Colonic mucosa (tissue), 4 donors: ENCODE measurements at regions not wholly inside any gene's neighbourhood (a gene's known extent, or its start where the extent isn't known, plus 50 kb on each side); places are given as distances from the start of the nearest gene placed in this dataset.

Source experiments
- DNase-seq: peaks from one replicate; pipeline ENCODE4 v3.0.0-alpha.2; 2020
- H3K27ac ChIP-seq: fragments of 200-600 bp; one replicate; pipeline ENCODE4 v1.8.0; 2021
- H3K27me3 ChIP-seq: fragments of 200-600 bp; one replicate; pipeline ENCODE4 v1.8.0; 2021
- H3K36me3 ChIP-seq: fragments of 200-600 bp; one replicate; pipeline ENCODE4 v1.8.0; 2021
- H3K4me1 ChIP-seq: fragments of 200-600 bp; one replicate; pipeline ENCODE4 v1.8.0; 2021; ENCODE audit warnings: mild to moderate bottlenecking
- H3K4me3 ChIP-seq: fragments of 200-600 bp; one replicate; pipeline ENCODE4 v1.8.0; 2021
- H3K9ac ChIP-seq, 2 donors: one replicate each; pipeline ENCODE4 v1.7.0; 2013; ENCODE audit warnings: control low read depth in 2 of 2, low read depth in 2 of 2, low read length in 2 of 2
- H3K9me3 ChIP-seq: fragments of 200-600 bp; one replicate; pipeline ENCODE4 v1.8.0; 2021
- intact Hi-C: fragments of 100-400 bp; cut with DNase I; formaldehyde crosslinking; loops from one replicate; pipeline ENCODE4 v1.14.1; 2022
- TF ChIP-seq, protein P1 (sequence below): fragments of 200-600 bp; IDR thresholded peaks from one replicate; pipeline ENCODE4 v1.8.0; 2022; ENCODE audit warnings: antibody characterized with exemption, mild to moderate bottlenecking
- donor health status: healthy.
- donor health status: DM: no; HTN: no; CAD: no.
- donor health status: DM: no; HTN: no; CAD: no.

DNA sequence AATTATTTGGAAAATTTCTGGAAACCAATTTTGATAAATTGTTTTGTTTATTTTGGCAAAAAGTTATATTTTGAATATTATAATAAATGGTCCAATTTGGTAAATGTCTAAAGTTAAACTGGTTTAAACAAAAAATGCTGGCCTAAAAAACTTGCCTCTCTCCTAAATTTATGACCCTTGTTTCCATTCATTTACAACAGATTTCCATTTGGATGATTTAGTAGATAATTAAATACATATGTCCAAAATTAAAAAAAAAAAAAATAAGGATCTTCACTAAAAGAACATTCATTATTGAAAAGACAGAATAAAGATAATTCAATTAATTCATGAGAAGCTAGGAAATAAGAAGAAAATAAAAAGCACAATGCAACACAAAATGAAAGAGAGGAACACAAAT, 449.5 kb downstream of the SPRY1 start:
- Histone ChIP-seq H3K27ac (no peak overlapping the region), H3K4me1 (no peaks in the 10 kb centered on the region), H3K9me3 (no peaks in the 10 kb centered on the region), H3K9ac (no peak overlapping the region), H3K27me3 (no peaks in the 10 kb centered on the region), H3K36me3 (no peaks in the 10 kb centered on the region), H3K4me3 (no peak overlapping the region)
- TF ChIP-seq, protein P1, sequence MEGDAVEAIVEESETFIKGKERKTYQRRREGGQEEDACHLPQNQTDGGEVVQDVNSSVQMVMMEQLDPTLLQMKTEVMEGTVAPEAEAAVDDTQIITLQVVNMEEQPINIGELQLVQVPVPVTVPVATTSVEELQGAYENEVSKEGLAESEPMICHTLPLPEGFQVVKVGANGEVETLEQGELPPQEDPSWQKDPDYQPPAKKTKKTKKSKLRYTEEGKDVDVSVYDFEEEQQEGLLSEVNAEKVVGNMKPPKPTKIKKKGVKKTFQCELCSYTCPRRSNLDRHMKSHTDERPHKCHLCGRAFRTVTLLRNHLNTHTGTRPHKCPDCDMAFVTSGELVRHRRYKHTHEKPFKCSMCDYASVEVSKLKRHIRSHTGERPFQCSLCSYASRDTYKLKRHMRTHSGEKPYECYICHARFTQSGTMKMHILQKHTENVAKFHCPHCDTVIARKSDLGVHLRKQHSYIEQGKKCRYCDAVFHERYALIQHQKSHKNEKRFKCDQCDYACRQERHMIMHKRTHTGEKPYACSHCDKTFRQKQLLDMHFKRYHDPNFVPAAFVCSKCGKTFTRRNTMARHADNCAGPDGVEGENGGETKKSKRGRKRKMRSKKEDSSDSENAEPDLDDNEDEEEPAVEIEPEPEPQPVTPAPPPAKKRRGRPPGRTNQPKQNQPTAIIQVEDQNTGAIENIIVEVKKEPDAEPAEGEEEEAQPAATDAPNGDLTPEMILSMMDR, result no peak
- intact Hi-C loops, result no loop called here
- DNase-seq, result no peak

DNA sequence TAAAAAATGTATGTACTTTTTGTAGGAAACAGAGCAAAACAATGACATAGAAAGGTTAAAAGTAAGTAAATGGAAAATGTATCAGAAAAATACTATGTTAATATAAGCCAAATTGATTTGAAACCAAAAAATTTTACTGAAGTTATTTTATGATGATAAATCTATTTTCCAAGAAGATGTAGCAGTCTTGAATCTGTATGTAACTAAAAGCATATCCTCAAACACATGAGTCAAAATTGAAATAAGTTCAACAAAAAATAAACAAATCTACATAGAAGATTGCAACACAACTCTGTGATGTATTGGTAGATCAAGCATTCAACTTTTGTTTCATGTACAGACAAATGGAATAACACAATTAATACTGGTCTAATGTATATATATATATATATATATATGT, 450.0 kb downstream of the SPRY1 start:
- H3K4me1 ChIP-seq, result no peaks in the 10 kb centered on the region
- H3K4me3 ChIP-seq, result no peak overlapping the region
- H3K27ac ChIP-seq, result no peak overlapping the region
- H3K27me3 ChIP-seq, result no peaks in the 10 kb centered on the region
- H3K9ac ChIP-seq, result no peak overlapping the region
- H3K36me3 ChIP-seq, result no peaks in the 10 kb centered on the region
- no peaks in the 10 kb centered on the region for H3K9me3 ChIP-seq
- TF ChIP-seq, protein P1, result no peak
- intact Hi-C loops, result no loop called here
- DNase-seq, result no peak

DNA sequence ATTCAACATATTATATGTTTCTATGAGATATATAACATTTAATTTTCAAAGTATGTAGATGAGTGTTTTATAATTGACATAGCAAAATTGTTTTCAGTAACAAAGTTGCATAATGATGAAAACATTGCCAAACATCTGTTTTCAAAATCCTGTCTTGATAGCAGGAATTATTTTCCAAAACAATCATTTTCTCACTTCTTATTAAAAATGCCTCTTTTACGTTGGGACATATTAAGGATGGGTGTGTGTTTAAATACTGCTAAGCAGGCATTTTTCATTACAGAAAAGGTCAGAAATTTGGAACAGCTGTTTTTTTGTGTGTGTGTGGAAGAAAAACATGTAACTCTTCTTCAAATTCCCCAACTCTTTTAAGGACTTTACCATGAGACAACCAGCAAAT, 452.0 kb downstream of the SPRY1 start:
- Histone ChIP-seq H3K27me3 (no peaks in the 10 kb centered on the region), H3K36me3 (no peaks in the 10 kb centered on the region), H3K9ac (no peak overlapping the region), H3K9me3 (no peaks in the 10 kb centered on the region), H3K4me3 (no peak overlapping the region), H3K27ac (no peak overlapping the region), H3K4me1 (no peaks in the 10 kb centered on the region)
- no peak for DNase-seq
- intact Hi-C loops, result no loop called here
- TF ChIP-seq, protein P1, result no peak

DNA sequence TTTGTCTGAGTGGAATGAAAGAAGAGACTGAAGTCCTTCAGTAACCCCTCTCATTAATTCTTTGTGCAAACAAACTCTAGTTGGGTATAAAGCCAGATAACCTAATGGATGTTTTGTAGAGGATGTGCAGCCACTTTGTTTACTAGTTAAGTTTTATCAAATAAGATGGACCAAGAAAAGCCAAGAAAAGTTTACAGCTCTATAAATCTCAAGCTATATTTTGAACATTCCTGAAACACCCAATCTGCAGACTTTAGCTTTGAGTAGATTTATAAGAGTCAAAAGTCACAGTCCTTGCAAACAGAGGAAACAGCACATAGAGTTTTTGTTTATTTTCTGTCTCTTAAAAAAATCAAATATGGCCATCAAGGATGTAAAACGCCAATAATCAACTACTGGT, 452.9 kb downstream of the SPRY1 start:
- Histone ChIP-seq H3K4me3 (no peak overlapping the region), H3K27ac (no peak overlapping the region), H3K27me3 (no peaks in the 10 kb centered on the region), H3K36me3 (no peaks in the 10 kb centered on the region), H3K9ac (no peak overlapping the region), H3K9me3 (no peaks in the 10 kb centered on the region), H3K4me1 (no peaks in the 10 kb centered on the region)
- no peak for DNase-seq
- intact Hi-C loops, result no loop called here
- TF ChIP-seq, protein P1, result no peak

DNA sequence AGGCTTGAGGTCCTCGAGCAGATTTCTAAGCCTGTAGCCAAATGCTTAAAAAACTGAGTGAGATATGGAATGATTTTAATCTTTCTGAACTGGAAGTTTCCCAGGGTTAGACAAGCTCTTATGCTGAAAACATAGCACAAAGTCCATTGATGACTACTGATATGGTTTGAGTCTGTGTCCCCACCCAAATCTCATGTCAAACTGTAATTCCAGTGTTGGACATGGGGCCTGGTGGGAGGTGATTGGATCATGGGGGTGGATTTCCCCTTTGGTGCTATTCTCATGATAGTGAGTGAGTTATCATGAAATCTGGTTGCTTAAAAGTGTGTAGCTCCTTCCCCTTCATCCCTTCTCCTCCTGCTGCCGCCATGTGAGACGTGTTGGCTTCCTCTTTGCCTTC, 454.9 kb downstream of the SPRY1 start:
- no peaks in the 10 kb centered on the region for H3K27me3 ChIP-seq
- no peak overlapping the region for H3K27ac ChIP-seq
- no peak overlapping the region for H3K4me3 ChIP-seq
- no peak for DNase-seq
- H3K9ac ChIP-seq, result no peak overlapping the region
- H3K9me3 ChIP-seq, result no peaks in the 10 kb centered on the region
- TF ChIP-seq, protein P1, result no peak
- H3K4me1 ChIP-seq, result no peaks in the 10 kb centered on the region
- intact Hi-C loops, result no loop called here
- no peaks in the 10 kb centered on the region for H3K36me3 ChIP-seq

DNA sequence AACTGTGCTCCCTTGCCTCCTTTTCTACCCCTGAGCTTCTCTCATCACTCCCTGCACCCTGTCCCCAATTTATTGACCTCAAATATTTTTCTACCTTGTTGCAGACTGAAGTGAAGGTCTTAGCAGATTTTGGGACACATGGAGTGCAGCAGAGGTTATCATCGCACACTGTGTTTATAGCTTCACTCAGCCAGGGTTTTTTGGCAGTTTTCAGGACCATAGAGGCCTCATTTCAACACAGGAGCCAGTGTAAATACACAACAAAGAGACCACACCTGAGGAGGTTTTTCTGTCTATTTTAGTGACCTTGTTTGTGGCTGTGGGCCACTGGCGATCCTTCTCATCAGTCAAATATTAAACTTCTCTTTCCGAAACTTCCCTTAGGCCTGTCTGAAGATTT, 457.1 kb downstream of the SPRY1 start:
- TF ChIP-seq, protein P1, result no peak
- intact Hi-C loops, result no loop called here
- no peaks in the 10 kb centered on the region for H3K4me1 ChIP-seq
- no peak overlapping the region for H3K4me3 ChIP-seq
- no peaks in the 10 kb centered on the region for H3K9me3 ChIP-seq
- DNase-seq, result no peak
- no peak overlapping the region for H3K27ac ChIP-seq
- no peaks in the 10 kb centered on the region for H3K27me3 ChIP-seq
- H3K9ac ChIP-seq, result no peak overlapping the region
- no peaks in the 10 kb centered on the region for H3K36me3 ChIP-seq
